WTC11 (cell line): ENCODE measurements at regions not wholly inside any gene's neighbourhood (a gene's known extent, or its start where the extent isn't known, plus 50 kb on each side); places are given as distances from the start of the nearest gene placed in this dataset.

Source experiments
- ATAC-seq: fragments of 200-7000 bp; cut with Tn5 transposase; 2 replicates; pipeline ENCODE4 v1.10.0; 2021; ENCODE audit warnings: mild to moderate bottlenecking, moderate library complexity
- CTCF ChIA-PET: fragments of 300-600 bp; sonication (Branson Sonifier 250); formaldehyde crosslinking; loops from one replicate; lab custom pipeline; 2021; ENCODE audit warnings: antibody characterized with exemption; lab: Charles Lee
- POLR2A ChIA-PET: fragments of 350-600 bp; sonication (Branson Sonifier 250); formaldehyde crosslinking; loops from one replicate; lab custom pipeline; 2021; ENCODE audit warnings: antibody characterized with exemption; lab: Charles Lee
- DNase-seq: peaks from one replicate; pipeline ENCODE4 v3.0.0; 2021; ENCODE audit warnings: low spot score
- H3K27ac Mint-ChIP-seq: 2 replicates; pipeline ENCODE4 v1.8.0; 2021; ENCODE audit warnings: mixed read lengths
- H3K27me3 Mint-ChIP-seq: 2 replicates; pipeline ENCODE4 v1.8.0; 2021; ENCODE audit warnings: low read depth, mild to moderate bottlenecking, moderate library complexity, mixed read lengths
- H3K36me3 Mint-ChIP-seq: 2 replicates; pipeline ENCODE4 v1.8.0; 2021; ENCODE audit warnings: mixed read lengths
- H3K4me1 Mint-ChIP-seq: 2 replicates; pipeline ENCODE4 v1.8.0; 2022; ENCODE audit warnings: mixed read lengths
- H3K4me3 Mint-ChIP-seq: 2 replicates; pipeline ENCODE4 v1.8.0; 2021; ENCODE audit warnings: mild to moderate bottlenecking, moderate library complexity, mixed read lengths
- H3K9me3 Mint-ChIP-seq: 2 replicates; pipeline ENCODE4 v1.8.0; 2021; ENCODE audit warnings: mixed read lengths
- AR ChIP-seq: fragments of 250-450 bp; sonication (Bioruptor Pico); IDR thresholded peaks from 2 replicates; pipeline ENCODE4 v1.9.0; 2021; ENCODE audit warnings: mild to moderate bottlenecking
- ATF1 ChIP-seq: sonication (generic); formaldehyde crosslinking; IDR thresholded peaks from 2 replicates; pipeline ENCODE4 v1.8.1; 2023; ENCODE audit warnings: mild to moderate bottlenecking, moderate library complexity, missing genetic modification reagents
- ATF6 ChIP-seq: sonication (generic); formaldehyde crosslinking; IDR thresholded peaks from 2 replicates; pipeline ENCODE4 v1.8.1; 2023; ENCODE audit warnings: mild to moderate bottlenecking, missing genetic modification reagents
- CREM ChIP-seq: sonication (generic); formaldehyde crosslinking; IDR thresholded peaks from 2 replicates; pipeline ENCODE4 v1.8.1; 2022; ENCODE audit warnings: mild to moderate bottlenecking, missing genetic modification reagents, moderate library complexity
- ELF4 ChIP-seq: sonication (generic); formaldehyde crosslinking; IDR thresholded peaks from 2 replicates; pipeline ENCODE4 v1.8.1; 2022; ENCODE audit warnings: low read depth, mild to moderate bottlenecking, moderate library complexity, missing genetic modification reagents
- EMX1 ChIP-seq: fragments of 250-450 bp; sonication (Bioruptor Pico); IDR thresholded peaks from 2 replicates; pipeline ENCODE4 v1.8.0; 2021; ENCODE audit warnings: mild to moderate bottlenecking
- FOXJ3 ChIP-seq: sonication (generic); formaldehyde crosslinking; IDR thresholded peaks from 2 replicates; pipeline ENCODE4 v1.9.0; 2021; ENCODE audit warnings: missing genetic modification reagents, mild to moderate bottlenecking, borderline replicate concordance
- FOXP1 ChIP-seq: sonication (generic); formaldehyde crosslinking; IDR thresholded peaks from 2 replicates; pipeline ENCODE4 v1.8.0; 2022; ENCODE audit warnings: missing genetic modification reagents, mild to moderate bottlenecking, moderate library complexity, borderline replicate concordance
- IRF2 ChIP-seq: sonication (generic); formaldehyde crosslinking; IDR thresholded peaks from 2 replicates; pipeline ENCODE4 v1.8.0; 2022; ENCODE audit warnings: low read depth, missing genetic modification reagents, borderline replicate concordance
- KAT7 ChIP-seq: sonication (generic); formaldehyde crosslinking; IDR thresholded peaks from 2 replicates; pipeline ENCODE4 v1.8.1; 2023; ENCODE audit warnings: missing genetic modification reagents, mild to moderate bottlenecking, borderline replicate concordance
- MAX ChIP-seq: sonication (generic); formaldehyde crosslinking; IDR thresholded peaks from 2 replicates; pipeline ENCODE4 v1.8.0; 2022; ENCODE audit warnings: mild to moderate bottlenecking, missing genetic modification reagents
- NFYB ChIP-seq: sonication (generic); formaldehyde crosslinking; conservative IDR thresholded peaks from 2 replicates; pipeline ENCODE4 v1.8.0; 2022; ENCODE audit warnings: low read depth, missing genetic modification reagents
- PRDM15 ChIP-seq: sonication (generic); formaldehyde crosslinking; IDR thresholded peaks from 2 replicates; pipeline ENCODE4 v1.8.0; 2022; ENCODE audit warnings: missing genetic modification reagents
- PREB ChIP-seq: sonication (generic); formaldehyde crosslinking; IDR thresholded peaks from 2 replicates; pipeline ENCODE4 v1.8.1; 2022; ENCODE audit warnings: mild to moderate bottlenecking, missing genetic modification reagents, moderate library complexity, borderline replicate concordance
- SOX15 ChIP-seq: fragments of 250-450 bp; sonication (Bioruptor Pico); IDR thresholded peaks from 2 replicates; pipeline ENCODE4 v1.9.0; 2021; ENCODE audit warnings: mild to moderate bottlenecking
- STAT6 ChIP-seq: sonication (generic); formaldehyde crosslinking; conservative IDR thresholded peaks from 2 replicates; pipeline ENCODE4 v1.8.1; 2023; ENCODE audit warnings: mild to moderate bottlenecking, low read depth, missing genetic modification reagents, moderate library complexity
- TCF7 ChIP-seq: sonication (generic); formaldehyde crosslinking; IDR thresholded peaks from 2 replicates; pipeline ENCODE4 v1.8.0; 2022; ENCODE audit warnings: mild to moderate bottlenecking, low read depth, missing genetic modification reagents, moderate library complexity
- ZBTB21 ChIP-seq: sonication (generic); formaldehyde crosslinking; IDR thresholded peaks from 2 replicates; pipeline ENCODE4 v1.8.1; 2023; ENCODE audit warnings: mild to moderate bottlenecking, missing genetic modification reagents, borderline replicate concordance
- ZNF423 ChIP-seq: fragments of 250-450 bp; sonication (Bioruptor Pico); IDR thresholded peaks from 2 replicates; pipeline ENCODE4 v2.1.2; 2022; ENCODE audit warnings: mild to moderate bottlenecking, moderate library complexity

GRCh38 chr6:88459643-88460042 is 293.5 kb upstream of the CNR1 start (continued):
- TF ChIP-seq PRDM15 (CRISPR knock-in tag) (no peak), ZBTB21 (CRISPR knock-in tag) (no peak), KAT7 (CRISPR knock-in tag) (no peak)
- TF ChIP-seq, all 79 proteins: peak for 0

- ATAC-seq = no peak
These were observed 293.0 kb upstream of the CNR1 start for GRCh38 chr6:88459189-88459588.

GRCh38 chr6:88458662-88459061 is 292.5 kb upstream of the CNR1 start:
- Mint-ChIP-seq H3K4me1 (no peaks in the 10 kb centered on the region), H3K9me3 (peaks cover 9% of the 10 kb centered on the region), H3K4me3 (no peak overlapping the region), H3K27me3 (no peaks in the 10 kb centered on the region), H3K27ac (no peak overlapping the region), H3K36me3 (no peaks in the 10 kb centered on the region)
- ATAC-seq (no peak), DNase-seq (no peak)
- ChIA-PET POLR2A (no interaction called here), CTCF (no interaction called here)
- TF ChIP-seq NFYB (CRISPR knock-in tag) (no peak), PRDM15 (CRISPR knock-in tag) (no peak), PREB (no peak), AR (no peak), EMX1 (CRISPR knock-in tag) (no peak), MAX (CRISPR knock-in tag) (no peak), TCF7 (no peak), STAT6 (CRISPR knock-in tag) (no peak), ZBTB21 (CRISPR knock-in tag) (no peak)

More at GRCh38 chr6:88459189-88459588, 293.0 kb upstream of the CNR1 start:
- ChIA-PET POLR2A (no interaction called here), CTCF (no interaction called here)
- Mint-ChIP-seq H3K9me3 (peaks cover 9% of the 10 kb centered on the region), H3K4me1 (no peaks in the 10 kb centered on the region), H3K27me3 (no peaks in the 10 kb centered on the region), H3K27ac (no peak overlapping the region), H3K36me3 (no peaks in the 10 kb centered on the region), H3K4me3 (no peak overlapping the region)
- no peak for TF ChIP-seq FOXJ3 (CRISPR knock-in tag)
- TF ChIP-seq SOX15 = no peak
- no peak for TF ChIP-seq ATF1
- TF ChIP-seq IRF2 = no peak
- no peak for TF ChIP-seq ZNF423 (CRISPR knock-in tag)
- no peak for TF ChIP-seq CREM (CRISPR knock-in tag)
- no peak for TF ChIP-seq FOXP1 (CRISPR knock-in tag)
- no peak for TF ChIP-seq ATF6 (CRISPR knock-in tag)
- no peak for TF ChIP-seq ELF4
- DNase-seq = no peak
